H9 (cell line): ENCODE measurements at regions not wholly inside any gene's neighbourhood (a gene's known extent, or its start where the extent isn't known, plus 50 kb on each side); places are given as distances from the start of the nearest gene placed in this dataset.

Experiments used
- DNase-seq: peaks from one replicate; pipeline ENCODE4 v3.0.0-alpha.2; 2017
- H2AFZ ChIP-seq: one replicate; pipeline ENCODE4 v1.6.1; 2013; ENCODE audit warnings: mild to moderate bottlenecking, low read length, control low read depth, moderate library complexity
- H2AK5ac ChIP-seq: 2 replicates; pipeline ENCODE4 v1.6.1; 2013; ENCODE audit warnings: low read length, control low read depth, mixed read lengths; ENCODE audit not compliant: insufficient read length
- H2BK120ac ChIP-seq: one replicate; pipeline ENCODE4 v1.6.1; 2013; ENCODE audit warnings: low read depth, mild to moderate bottlenecking, low read length, control low read depth, inconsistent platforms; ENCODE audit not compliant: poor library complexity, severe bottlenecking
- H2BK12ac ChIP-seq: 2 replicates; pipeline ENCODE4 v1.6.1; 2013; ENCODE audit warnings: low read length, control low read depth, mixed read lengths, low read depth; ENCODE audit not compliant: insufficient read length
- H2BK15ac ChIP-seq: 2 replicates; pipeline ENCODE4 v1.6.1; 2013; ENCODE audit warnings: low read depth, low read length, control low read depth
- H2BK20ac ChIP-seq: one replicate; pipeline ENCODE4 v1.6.1; 2013; ENCODE audit warnings: low read depth, mild to moderate bottlenecking, low read length, control low read depth, inconsistent platforms; ENCODE audit not compliant: poor library complexity, severe bottlenecking
- H2BK5ac ChIP-seq: 2 replicates; pipeline ENCODE4 v1.6.1; 2013; ENCODE audit warnings: low read length, control low read depth, mixed read lengths; ENCODE audit not compliant: insufficient read length
- H3K14ac ChIP-seq: 2 replicates; pipeline ENCODE4 v1.6.1; 2013; ENCODE audit warnings: low read length, control low read depth; ENCODE audit not compliant: insufficient read depth
- H3K18ac ChIP-seq: 2 replicates; pipeline ENCODE4 v1.6.1; 2013; ENCODE audit warnings: low read depth, mild to moderate bottlenecking, mixed read lengths, low read length, control low read depth; ENCODE audit not compliant: insufficient read length
- H3K23ac ChIP-seq: 2 replicates; pipeline ENCODE4 v1.6.1; 2013; ENCODE audit warnings: low read length, control low read depth, mixed read lengths, low read depth; ENCODE audit not compliant: insufficient read length
- H3K23me2 ChIP-seq: 2 replicates; pipeline ENCODE4 v1.6.1; 2013; ENCODE audit warnings: low read depth, mild to moderate bottlenecking, mixed read lengths, low read length, control low read depth; ENCODE audit not compliant: insufficient read length, poor library complexity, severe bottlenecking
- H3K27ac ChIP-seq: 2 replicates; pipeline ENCODE4 v1.5.1; 2013; ENCODE audit warnings: low read length, control low read depth, mixed read lengths, low read depth; ENCODE audit not compliant: insufficient read length
- H3K27me3 ChIP-seq: 2 replicates; pipeline ENCODE4 v1.6.1; 2013; ENCODE audit warnings: low read length, control low read depth, inconsistent platforms; ENCODE audit not compliant: insufficient read depth
- H3K4ac ChIP-seq: 2 replicates; pipeline ENCODE4 v1.6.1; 2013; ENCODE audit warnings: low read depth, mild to moderate bottlenecking, control low read depth, inconsistent platforms, low read length, moderate library complexity
- H3K4me1 ChIP-seq: 2 replicates; pipeline ENCODE4 v1.6.1; 2013; ENCODE audit warnings: low read length, control low read depth, inconsistent platforms; ENCODE audit not compliant: insufficient read depth
- H3K4me2 ChIP-seq: 2 replicates; pipeline ENCODE4 v1.6.1; 2013; ENCODE audit warnings: low read length, control low read depth, mixed read lengths; ENCODE audit not compliant: insufficient read length, insufficient read depth
- H3K56ac ChIP-seq: 2 replicates; pipeline ENCODE4 v1.6.1; 2013; ENCODE audit warnings: low read depth, mild to moderate bottlenecking, mixed read lengths, low read length, control low read depth; ENCODE audit not compliant: insufficient read length
- H3K79me1 ChIP-seq: 2 replicates; pipeline ENCODE4 v1.6.1; 2013; ENCODE audit warnings: low read depth, mild to moderate bottlenecking, moderate library complexity, low read length, control low read depth, inconsistent platforms; ENCODE audit not compliant: insufficient read depth, poor library complexity, severe bottlenecking
- H3K79me2 ChIP-seq: 2 replicates; pipeline ENCODE4 v1.6.1; 2013; ENCODE audit warnings: low read length, control low read depth, inconsistent platforms; ENCODE audit not compliant: insufficient read depth
- H3K9ac ChIP-seq: 2 replicates; pipeline ENCODE4 v1.6.1; 2013; ENCODE audit warnings: low read length, control low read depth, mixed read lengths; ENCODE audit not compliant: insufficient read length; ENCODE audit errors: extremely low read depth
- H3K9me3 ChIP-seq: one replicate; pipeline ENCODE4 v1.6.1; 2013; ENCODE audit warnings: low read depth, low read length, inconsistent platforms; ENCODE audit not compliant: control insufficient read depth
- H3T11ph ChIP-seq: one replicate; pipeline ENCODE4 v1.6.1; 2013; ENCODE audit warnings: mild to moderate bottlenecking, low read length, control low read depth, inconsistent platforms
- H4K20me1 ChIP-seq: one replicate; pipeline ENCODE4 v1.6.1; 2013; ENCODE audit not compliant: control insufficient read depth, insufficient read length, insufficient read depth
- H4K5ac ChIP-seq: 2 replicates; pipeline ENCODE4 v1.6.1; 2013; ENCODE audit warnings: low read depth, mild to moderate bottlenecking, mixed read lengths, low read length, control low read depth; ENCODE audit not compliant: insufficient read length
- H4K8ac ChIP-seq: replicated peaks from 2 replicates; pipeline ENCODE4 v1.6.1; 2013; ENCODE audit warnings: low read length, control low read depth, mixed read lengths, low read depth; ENCODE audit not compliant: insufficient read length
- H4K91ac ChIP-seq: 2 replicates; pipeline ENCODE4 v1.6.1; 2013; ENCODE audit warnings: low read depth, mild to moderate bottlenecking, moderate library complexity, mixed read lengths, low read length, control low read depth; ENCODE audit not compliant: insufficient read length
- H3K27ac Mint-ChIP-seq, 3 experiments: 2 replicates in 2 of 3; 3 replicates in 1 of 3; pipeline ENCODE4 v1.8.0; 2020 to 2021; ENCODE audit warnings: mixed read lengths in 3 of 3, mild to moderate bottlenecking in 1 of 3, moderate library complexity in 1 of 3
- H3K27me3 Mint-ChIP-seq: 2 replicates; pipeline ENCODE4 v1.8.0; 2021; ENCODE audit warnings: low read depth, mild to moderate bottlenecking, moderate library complexity, mixed read lengths
- H3K36me3 Mint-ChIP-seq, 3 experiments: 2 replicates in 2 of 3; 3 replicates in 1 of 3; pipeline ENCODE4 v1.8.0; 2020 to 2021; ENCODE audit warnings: low read depth in 3 of 3, mixed read lengths in 3 of 3; ENCODE audit not compliant: insufficient read depth in 1 of 3
- H3K4me1 Mint-ChIP-seq, 2 experiments: 2 replicates each; pipeline ENCODE4 v1.8.0; 2020; ENCODE audit warnings: mixed read lengths in 2 of 2
- H3K4me3 Mint-ChIP-seq, 2 experiments: 2 replicates in 1 of 2; 3 replicates in 1 of 2; pipeline ENCODE4 v1.8.0; 2020 to 2021; ENCODE audit warnings: mild to moderate bottlenecking in 2 of 2, mixed read lengths in 2 of 2, moderate library complexity in 1 of 2
- H3K9me3 Mint-ChIP-seq, 2 experiments: 2 replicates in 1 of 2; 3 replicates in 1 of 2; pipeline ENCODE4 v1.8.0; 2020; ENCODE audit warnings: mild to moderate bottlenecking in 2 of 2, mixed read lengths in 2 of 2, moderate library complexity in 1 of 2
- CTCF ChIP-seq: fragments of 200-600 bp; sonication (generic); conservative IDR thresholded peaks from 3 replicates; pipeline ENCODE4 v1.8.0; 2021; ENCODE audit warnings: antibody characterized with exemption, mild to moderate bottlenecking
- WGBS: extraction: QIAGEN DNeasy Blood & Tissue Kit; methylation state at CpG from one replicate; pipeline ENCODE4 v1.1.7; 2013; ENCODE audit warnings: missing lambda C conversion rate, low lambda C conversion rate, mixed read lengths; ENCODE audit not compliant: insufficient read length; ENCODE audit errors: extremely low coverage; 5-methylcytosine and 5-hydroxymethylcytosine counted together

GRCh38 chr1:201650623-201650933 lies 111.7 kb downstream of the NAV1 start:
- Histone ChIP-seq H4K5ac (no peak overlapping the region), H3K79me1 (no peaks in the 10 kb centered on the region), H2BK5ac (no peak overlapping the region), H3K4me1 (peaks cover 7% of the 10 kb centered on the region), H3K23ac (no peak overlapping the region), H3K4me2 (peak overlapping the region; percentile 80), H3K56ac (no peak overlapping the region), H3K4ac (no peak overlapping the region), H3K27ac (no peak overlapping the region), H3K79me2 (no peaks in the 10 kb centered on the region; the same call in 1 of the 2 replicates), H4K91ac (no peak overlapping the region), H3K18ac (peak overlapping the region; percentile 28), H2AK5ac (no peak overlapping the region), H3K9me3 (no peaks in the 10 kb centered on the region), H3K14ac (no peak overlapping the region), H2BK15ac (no peak overlapping the region), H2BK120ac (no peak overlapping the region), H2BK12ac (no peak overlapping the region), H4K20me1 (no peaks in the 10 kb centered on the region), H3K27me3 (peaks cover 5% of the 10 kb centered on the region; the same call in 1 of the 2 replicates), H2BK20ac (no peak overlapping the region), H4K8ac (no peak overlapping the region), H3T11ph (no peak overlapping the region), H3K23me2 (peaks cover 34% of the 10 kb centered on the region), H2AFZ (no peak overlapping the region), H3K9ac (peak overlapping the region; percentile 14)
- Mint-ChIP-seq H3K4me1 (peaks cover 34 to 49% of the 10 kb centered on the region in 2 experiments), H3K27ac (peak overlapping the region in 1 of 3 experiments; percentile 1; a peak in 1 of 7 replicates), H3K4me3 (peak overlapping the region; percentile 78 to 93), H3K27me3 (peaks cover 64% of the 10 kb centered on the region), H3K9me3 (no peaks in the 10 kb centered on the region), H3K36me3 (peaks cover 0 to 3% (median 0%) of the 10 kb centered on the region in 3 experiments; a peak in 3 of 7 replicates)
- TF ChIP-seq CTCF = no peak
- no peak for DNase-seq
- no CpG with 5 or more reads among the region's 11 CpGs for WGBS
